ENCODE measurements at regions not wholly inside any gene's neighbourhood (a gene's known extent, or its start where the extent isn't known, plus 50 kb on each side); places are given as distances from the start of the nearest gene placed in this dataset.

DNA sequence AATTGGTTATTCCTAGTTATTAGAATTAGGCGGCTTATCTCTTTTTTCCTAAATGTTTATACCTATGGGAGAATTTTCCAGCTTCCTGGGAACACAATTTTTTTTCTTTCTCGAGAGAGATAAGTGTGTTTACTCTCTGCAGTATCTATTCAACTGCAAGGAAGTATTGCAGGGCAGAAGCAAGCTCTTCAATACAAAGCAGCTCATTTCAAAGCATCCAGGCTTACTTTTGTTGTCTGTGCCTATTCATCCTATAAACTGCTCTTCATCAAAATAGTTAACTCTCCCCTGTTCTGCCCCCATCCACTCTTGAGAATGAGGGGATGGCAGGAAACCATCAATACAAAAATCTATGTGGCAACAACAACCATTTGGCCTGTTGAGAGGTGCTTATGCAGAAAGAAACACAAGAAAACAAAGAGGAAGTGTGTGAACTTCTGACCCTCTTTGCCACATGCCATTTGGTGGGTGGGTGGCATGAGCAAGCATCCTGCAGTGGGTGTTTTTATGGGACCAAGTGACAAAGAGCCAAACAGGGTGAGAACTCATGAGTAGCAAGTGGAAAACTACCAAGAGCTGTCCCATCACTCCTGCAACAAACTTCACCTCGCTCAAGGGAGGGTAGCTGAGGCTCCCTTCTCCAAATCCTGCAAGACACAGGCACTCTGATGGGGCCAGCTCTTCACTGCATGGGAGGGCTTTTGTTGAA lies 50.6 kb upstream of the MRPS6 start:
- peak; percentile 38 for DNase-seq

DNA sequence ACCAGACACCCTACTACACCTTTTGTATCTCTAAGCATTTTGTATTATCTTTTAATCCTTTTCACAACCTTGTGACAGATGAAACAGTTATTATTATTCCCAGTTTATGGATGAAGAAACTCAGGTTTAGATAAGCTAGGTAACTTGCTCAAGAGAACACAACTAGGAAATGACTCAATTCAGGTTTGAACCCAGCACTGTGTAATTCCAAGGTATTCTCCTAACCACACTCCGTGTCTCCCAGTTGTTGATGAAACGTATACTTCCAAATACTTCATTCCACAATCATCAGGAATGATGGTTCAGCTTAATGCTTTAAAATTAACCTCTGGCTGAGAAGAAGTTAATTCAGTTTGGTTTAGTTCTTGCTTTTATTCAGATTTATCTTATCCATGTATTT lies 51.7 kb upstream of the MRPS6 start:
- no peak for DNase-seq

DNA sequence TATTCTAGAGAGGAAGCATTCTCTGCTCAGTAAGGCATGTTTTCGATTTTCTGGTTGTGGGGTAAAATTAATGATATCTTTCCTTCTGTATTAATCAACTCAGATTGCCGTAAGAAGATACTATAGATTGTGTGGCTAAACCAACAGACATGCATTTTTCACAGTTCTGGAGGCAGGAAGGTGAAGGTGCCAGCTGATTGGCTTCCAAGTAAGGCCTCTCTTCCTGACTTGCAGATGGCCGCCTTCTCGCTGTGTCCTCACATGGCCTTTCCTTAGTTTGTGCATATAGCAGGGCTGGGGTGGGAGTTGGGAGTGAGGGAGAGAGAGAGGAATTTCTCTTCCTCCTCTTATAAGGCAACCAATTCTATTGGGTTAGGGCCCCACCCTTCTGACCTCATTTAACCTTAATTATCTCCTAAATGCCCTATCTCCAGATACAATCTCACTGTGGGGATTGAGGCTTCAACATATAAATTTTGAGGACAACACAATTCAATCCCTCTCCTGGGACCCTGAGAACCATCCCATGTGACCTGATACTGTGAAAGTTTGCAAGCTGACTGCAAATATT lies 52.3 kb upstream of the MRPS6 start:
- no peak for DNase-seq

DNA sequence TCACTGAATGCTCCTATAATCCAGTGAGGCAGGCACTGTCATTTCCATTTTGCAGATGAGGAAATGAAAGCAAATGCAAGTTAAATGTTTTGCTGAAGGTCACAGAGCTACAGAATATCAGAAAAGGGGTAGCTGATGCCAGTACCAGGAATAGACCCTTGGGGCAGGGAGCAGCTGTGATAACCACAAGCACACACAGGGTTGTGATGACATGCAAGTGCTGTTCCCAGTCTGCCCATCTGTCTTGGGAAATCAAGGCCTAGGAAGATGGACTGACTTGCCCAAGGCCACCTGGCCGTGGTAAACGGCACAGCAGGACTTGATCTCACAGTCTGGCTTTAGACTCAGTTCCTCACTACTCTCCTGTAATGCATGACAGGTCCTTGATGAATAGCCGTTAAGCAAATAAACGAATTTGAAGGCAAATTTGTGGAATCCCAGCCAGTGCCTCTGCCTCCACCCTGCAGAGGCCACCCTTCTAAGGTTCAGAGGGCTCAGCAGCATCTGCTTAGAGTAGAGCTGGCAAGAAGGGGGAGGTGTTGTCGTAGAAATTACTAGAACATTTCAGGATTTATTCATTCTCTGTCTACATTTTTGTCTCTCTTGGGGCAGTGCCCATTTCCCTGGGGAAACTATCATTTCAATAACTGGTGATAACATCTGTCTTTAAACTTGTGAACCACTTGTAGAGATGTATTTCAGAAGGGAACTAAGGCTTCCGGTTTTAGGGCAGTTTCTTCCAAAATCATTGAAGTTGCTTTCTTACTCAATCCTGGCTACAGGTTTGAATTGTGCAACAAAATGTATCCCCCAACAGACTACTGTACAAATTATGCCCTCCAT lies 53.2 kb upstream of the MRPS6 start:
- DNase-seq = no peak

DNA sequence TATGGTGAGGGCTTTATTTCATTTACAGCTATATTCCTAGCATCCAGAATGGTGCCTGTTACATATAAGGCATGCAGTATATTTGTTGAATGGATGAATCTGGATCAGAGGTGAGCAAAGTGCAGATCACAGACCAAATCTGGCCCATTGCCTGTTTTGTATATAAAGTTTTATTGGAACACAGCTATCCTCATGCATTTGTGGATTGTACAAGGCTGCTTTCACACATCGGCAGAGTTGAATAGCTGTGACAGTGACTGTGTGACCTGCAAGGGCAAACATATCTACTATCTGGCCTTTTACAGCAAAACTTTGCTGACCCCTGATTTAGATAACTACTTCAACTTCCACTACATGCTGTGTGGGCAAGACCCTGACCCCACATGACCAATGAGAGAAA lies 54.0 kb upstream of the MRPS6 start:
- no peak for DNase-seq

DNA sequence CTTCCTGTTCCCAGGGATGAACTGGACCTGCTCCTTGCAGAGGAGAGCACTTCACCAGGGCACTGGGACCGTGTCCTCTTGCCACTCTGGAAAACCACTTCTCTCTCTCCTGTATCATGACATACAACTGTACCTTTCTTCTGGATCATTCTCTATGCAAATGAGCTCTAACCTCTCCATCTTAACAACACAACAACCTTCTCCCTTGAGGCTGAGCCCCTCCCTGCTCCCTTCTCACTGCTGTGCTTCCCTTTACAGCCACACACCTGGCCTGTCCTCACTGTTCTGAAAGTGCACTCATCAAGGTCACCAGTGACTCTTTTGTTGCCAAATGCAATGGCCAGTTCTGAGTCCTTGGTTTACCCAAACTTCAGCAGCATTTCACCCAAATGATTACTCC lies 54.5 kb upstream of the MRPS6 start:
- DNase-seq = no peak

DNA sequence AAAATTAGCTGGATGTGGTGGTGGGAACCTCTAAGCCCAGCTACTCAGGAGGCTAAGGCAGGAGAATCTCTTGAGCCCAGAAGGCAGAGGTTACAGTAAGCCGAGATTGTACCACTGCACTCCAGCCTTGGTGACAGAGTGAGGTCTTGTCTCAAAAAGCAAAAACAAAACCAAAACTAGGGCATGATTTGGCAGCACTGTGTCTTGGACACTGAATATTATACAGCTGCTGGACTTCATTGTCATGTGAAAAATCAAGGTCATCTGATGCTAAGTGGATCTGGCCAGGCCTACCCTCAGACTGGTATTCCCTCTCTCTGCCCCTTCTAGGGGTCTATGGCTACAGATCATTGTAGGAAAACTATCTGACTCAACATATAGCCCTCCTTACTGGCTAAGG lies 55.2 kb upstream of the MRPS6 start:
- DNase-seq = no peak

DNA sequence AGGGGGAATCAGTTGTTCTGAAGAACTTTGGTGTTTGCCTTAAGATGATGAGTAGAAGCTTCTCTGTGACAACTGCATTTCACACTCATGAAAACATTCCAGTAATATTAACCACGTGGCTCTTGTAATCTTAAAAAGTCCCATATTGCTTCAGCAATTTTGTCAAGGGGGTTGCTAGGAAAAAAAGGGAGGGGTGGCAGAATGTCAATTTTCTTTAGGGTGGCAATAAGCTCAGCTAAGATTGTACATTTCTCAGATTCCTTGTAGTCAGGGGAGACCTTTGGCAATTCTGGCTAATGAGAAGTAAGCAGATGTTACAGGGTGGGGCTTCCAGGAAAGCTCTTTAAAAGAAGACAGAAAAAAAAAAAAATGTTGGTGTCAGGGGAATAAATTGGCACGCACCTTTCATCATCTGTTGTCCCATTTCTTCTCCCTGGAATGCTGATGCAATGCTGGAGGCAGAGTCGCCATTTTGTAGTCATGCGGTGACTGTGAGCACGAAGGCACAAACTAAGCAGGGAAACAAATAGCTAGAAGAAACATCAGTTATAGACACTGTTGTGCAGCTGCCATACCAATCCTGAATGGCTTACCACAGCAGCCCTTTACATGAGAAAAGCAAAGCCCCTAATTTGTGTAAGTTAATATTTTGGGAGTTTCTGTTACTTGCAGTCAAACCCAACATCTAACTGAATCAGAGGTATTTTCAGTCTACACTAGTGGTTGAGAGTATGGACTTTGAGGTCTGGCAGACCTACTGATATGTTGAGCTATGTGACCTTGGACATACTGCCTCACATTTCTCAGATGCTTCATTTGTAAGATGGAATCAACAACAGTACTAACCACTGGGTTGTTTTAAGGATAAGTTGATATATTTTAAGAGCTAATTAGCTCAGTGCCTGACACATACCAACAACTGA lies 56.1 kb upstream of the MRPS6 start:
- DNase-seq = no peak

DNA sequence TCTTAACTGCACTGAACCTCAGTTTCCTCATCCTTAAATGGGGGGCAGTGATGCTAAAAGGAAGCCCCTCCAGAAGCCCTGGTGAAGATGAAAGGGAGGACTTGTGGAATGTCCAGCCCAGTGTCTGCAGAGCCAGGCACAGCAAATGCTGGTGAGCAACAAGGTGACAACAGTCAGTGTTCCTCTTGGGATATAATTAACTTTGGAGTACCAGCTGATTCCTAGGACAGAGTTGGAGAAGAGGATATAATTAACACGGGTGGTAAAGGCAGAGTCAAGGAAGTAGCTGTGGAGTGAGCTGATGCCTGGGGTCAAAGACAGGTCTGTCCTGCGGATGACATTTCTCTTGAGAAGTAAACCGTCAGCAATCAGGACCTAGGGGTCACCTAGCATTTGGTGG lies 60.7 kb upstream of the MRPS6 start:
- no peak for DNase-seq

DNA sequence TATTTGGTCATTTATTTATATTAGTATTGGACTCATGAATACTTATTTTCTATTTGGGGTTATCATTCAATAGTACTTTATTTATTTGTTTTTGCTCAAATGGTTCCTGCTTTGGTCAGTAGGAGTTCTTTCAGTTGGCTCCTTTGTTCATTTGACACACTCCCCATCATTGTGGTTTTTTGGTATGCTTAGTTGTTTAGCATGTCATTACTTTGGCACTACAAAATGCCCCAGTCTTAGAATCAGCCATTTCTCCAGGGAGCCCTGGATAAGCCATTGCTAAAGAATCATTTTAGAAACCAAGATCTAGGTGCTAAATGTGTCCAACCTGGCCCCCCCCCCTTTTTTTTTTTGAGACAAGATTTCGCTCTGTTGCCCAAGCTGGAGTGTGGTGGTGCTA lies 61.7 kb upstream of the MRPS6 start:
- no peak for DNase-seq

DNA sequence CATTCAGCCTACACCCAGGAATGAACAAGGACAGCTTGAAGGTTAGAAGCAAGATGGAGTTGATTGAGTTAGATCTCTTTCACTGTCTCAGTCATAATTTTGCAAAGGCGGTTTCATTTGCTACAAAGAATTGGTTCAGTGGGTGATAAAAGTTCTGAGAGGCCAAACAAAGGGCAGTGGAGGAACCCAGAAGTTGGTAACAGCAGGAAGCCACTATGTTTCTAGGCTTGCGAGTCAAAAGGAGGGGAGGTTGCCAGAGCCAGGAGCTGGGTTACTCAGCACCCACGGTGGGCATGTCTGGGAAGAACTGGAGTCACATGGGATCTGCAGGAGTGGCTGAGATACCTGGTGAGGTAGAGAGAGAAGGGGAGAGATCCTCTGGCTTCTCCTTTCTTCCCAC lies 64.2 kb upstream of the MRPS6 start:
- no peak for DNase-seq

DNA sequence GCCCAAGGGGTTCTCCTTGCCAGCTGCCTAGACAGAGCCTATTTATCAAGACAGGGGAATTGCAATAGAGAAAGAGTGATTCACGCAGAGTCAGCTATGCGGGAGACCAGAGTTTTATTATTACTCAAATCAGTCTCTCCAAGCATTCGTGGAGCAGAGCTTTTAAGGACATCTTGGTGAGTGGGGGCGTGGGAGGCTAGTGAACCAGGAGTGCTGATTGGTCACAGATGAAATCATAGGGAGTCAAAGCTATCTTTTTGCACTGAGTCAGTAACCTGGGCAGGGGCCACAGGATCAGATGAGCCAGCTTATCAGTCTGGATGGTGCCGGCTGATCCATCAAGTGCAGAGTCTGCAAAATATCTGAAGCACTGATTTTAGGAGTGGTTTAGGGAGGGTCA lies 64.8 kb upstream of the MRPS6 start:
- DNase-seq = peak; percentile 13

DNA sequence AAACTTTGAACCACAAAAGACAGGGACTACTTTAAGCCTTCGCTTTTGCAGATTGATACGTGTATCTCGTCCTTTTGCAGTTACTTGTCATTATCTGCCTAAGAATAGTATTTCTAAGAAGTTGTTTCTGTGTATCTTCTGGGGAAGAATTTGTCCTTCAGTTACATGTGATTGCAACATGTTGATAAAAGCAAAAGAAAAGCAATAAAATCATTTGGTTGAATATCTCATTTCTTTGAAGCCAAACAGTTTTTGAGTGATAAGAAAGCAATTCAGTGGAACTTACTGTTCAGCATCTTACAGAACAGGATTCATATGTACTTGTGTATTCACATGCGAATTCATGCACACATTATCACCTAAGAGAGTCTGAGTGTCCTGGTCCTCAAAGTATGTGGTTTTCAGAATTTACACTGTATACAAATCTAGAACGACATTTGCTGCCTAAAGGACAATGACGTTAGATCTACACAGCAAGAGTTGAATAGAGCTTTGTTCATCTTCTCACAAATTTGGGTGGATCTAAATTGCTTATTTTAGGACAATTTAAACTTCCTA lies 66.7 kb upstream of the MRPS6 start:
- DNase-seq = no peak

DNA sequence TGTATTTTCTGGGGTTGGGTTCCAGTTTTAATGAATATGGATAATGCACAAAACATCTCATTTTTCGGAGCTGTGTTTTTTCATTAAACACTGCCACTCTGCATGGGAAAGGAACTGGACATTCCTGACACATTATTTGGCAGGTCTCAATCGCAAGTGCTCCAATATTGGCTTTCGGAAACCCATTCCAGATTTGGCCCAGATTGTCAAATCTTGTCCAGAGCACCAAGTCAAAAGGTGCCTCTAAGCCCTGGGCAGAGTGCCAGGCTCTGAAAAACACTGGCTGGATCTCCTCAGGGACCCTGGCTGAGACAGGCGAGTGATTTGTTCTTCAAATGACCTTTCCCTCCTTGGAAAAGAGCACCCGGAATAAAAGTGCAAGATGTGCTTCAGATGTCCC lies 68.4 kb upstream of the MRPS6 start:
- DNase-seq = no peak

DNA sequence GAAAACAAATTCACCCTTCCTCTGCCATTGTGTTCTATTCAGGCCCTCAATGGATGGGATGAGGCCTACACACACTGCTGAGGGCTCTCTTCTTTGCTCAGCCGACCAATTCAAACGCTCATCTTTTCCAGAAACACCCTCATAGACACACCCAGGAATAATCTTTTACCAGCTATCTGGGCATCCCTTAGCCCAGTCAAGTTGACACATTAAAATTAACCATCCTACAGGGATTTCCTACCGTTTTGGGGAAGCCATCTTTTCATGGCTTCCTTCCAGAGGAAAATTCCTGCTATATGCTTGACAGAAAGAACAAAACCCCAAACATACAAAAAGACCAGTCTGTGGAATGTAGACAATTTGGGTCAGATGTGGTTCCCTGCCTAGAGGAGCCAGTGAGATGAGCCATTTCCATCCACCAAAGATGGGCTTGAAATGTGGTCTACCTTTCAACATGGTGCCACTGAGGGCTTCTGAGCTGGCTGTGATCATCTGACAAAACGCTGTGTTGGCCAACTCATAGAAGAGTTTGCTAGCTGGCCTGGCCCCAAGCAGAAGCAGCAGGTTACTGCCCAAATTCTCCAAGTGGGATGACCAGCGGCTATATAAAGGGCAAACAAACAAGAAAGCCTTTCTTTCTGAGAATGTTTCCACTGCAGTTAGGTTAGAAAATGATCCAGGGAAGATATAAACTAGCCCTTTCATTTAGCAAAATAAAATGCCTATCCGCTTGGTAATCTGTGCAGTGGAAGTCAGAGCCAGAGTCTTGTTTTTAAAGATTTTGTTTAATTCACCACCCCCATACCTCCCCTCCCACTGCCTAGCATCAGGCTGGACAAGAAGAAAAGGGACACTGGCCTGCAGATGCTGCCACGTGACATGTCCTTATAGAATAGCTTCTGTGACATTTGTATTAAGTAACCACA lies 69.1 kb upstream of the MRPS6 start:
- no peak for DNase-seq

DNA sequence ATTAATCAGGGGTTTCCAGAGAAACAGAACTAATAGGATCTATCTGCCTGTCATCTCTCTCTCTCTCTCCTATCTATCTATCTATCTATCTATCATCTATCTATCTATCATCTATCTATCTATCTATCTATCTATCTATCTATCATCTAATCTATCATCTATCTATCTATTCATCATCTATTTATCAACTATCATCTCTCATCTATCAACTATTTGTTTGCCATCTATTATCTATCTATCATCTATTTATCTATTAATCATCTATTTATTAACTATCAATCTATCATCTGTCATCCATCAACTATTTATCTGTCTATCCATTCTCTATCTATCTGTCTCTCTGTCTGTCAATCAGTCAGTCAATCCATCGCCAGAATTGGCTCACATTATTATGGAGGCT lies 70.0 kb upstream of the MRPS6 start:
- DNase-seq = no peak

DNA sequence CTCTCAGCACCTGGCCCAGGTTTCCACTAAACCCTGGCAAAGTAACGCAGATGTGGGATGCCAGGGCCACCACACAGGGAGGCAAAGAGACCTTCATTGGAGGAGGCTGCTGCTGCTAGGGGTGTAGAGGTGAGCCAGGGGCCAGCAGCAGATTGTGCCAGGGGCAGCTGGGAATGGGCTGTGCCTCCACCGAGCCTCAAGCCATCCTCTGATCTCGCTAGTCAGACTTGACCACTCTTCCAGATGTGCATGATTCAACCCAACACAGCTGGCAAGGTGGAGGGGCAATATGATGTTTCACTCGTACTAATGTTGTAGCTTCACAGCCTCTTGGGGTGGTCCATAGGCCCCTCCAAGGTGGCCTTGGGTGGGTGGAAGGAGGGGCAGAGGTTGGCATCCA lies 73.0 kb upstream of the MRPS6 start:
- no peak for DNase-seq

DNA sequence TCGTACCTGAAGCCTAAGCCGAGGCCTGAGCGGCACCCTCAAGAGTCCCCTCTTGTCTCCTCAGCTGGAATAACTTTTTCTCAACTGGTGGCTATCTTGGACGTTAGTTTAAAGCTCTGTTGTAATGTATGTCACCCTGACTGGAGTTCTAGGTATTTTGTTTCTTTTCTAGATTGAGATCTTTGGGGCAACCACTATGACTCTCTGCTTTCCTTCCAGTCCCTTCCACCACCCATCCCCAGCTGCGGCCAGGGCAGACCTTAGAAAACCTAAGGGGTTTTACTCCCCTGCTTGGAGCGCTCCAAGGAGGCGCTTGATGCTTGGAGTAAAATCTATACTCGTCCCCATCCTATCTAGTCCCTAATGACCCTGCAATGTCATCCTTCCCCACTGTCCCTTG lies 74.6 kb upstream of the MRPS6 start:
- no peak for DNase-seq

DNA sequence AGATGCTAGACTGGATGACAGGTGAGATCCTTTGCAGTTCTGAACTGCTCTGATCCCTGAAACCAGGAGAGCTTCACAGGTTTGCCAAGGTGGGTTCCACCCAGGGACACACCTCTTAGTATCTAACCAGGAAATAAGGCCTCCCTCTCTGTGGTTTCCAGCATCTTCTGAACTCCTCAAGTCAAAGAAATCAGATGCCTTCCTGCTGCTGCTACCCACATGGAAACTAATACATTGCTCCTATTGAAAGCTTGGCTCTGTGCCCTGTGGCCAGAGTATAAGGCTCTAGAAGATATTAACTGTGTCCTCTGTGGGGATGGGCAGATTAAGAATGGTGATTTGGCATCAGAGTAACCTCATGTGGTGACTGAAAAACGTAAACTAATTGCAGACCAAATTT lies 75.0 kb upstream of the MRPS6 start:
- DNase-seq = no peak

DNA sequence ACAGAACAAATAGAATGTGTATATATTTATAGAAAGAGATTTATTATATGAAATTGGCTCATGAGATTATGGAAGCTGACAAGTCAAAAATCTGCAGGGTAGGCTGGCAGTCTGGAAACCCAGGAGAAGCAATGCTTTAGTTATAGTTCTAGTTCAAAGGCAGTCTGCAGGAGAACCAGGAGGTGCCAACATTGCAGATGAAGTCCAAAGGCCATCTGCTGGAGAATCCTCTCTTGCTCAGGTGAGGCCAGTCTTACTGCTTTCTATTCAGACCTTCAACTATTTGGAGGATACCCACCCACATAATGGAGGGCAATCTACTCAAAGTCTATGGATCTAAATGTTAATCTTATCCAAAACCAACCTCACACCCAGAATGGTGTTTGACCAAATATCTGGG lies 75.9 kb upstream of the MRPS6 start:
- no peak for DNase-seq

DNA sequence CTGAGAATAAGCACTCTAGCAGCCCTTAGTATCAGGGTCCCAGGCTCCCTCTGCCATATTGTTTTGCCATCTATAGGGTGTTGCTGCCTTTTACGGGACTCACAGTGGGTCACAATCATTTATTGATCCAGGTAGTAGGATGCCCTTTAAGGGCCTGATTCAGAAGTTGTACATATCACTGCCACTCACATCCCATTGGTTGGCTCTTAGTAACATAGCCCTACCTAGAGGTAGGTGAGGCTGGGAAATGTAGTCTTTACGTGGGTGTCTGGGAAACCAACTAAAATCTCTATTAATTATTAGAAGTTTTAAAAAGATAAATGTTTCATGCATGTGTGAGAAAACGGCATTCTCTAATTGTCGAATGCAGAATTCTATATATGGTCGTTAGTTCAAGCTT lies 78.8 kb upstream of the ATP5PO start:
- DNase-seq = no peak

Data from stimulated activated CD4-positive, alpha-beta T cell treated with anti-CD3 and anti-CD28 coated beads, Interleukin-4, amount 100 ng/mL, for 1 hour (primary cell).